AG04449 (cell line): ENCODE measurements at regions not wholly inside any gene's neighbourhood (a gene's known extent, or its start where the extent isn't known, plus 50 kb on each side); places are given as distances from the start of the nearest gene placed in this dataset.

Experiments
- CTCF ChIA-PET: fragments of 350-600 bp; formaldehyde crosslinking; extraction: SDS; loops from one replicate; lab custom pipeline; 2021; ENCODE audit warnings: antibody characterized with exemption; lab: Yijun Ruan, JAX
- POLR2A ChIA-PET: fragments of 400-600, 350-600 bp; formaldehyde crosslinking; extraction: SDS; loops from one replicate; lab custom pipeline; 2020; ENCODE audit warnings: antibody characterized with exemption, inconsistent platforms; lab: Yijun Ruan, JAX
- DNase-seq: peaks from one replicate; pipeline ENCODE4 v3.0.0-alpha.2; 2010; ENCODE audit warnings: low read depth, low spot score
- H3K4me3 ChIP-seq: 2 replicates; pipeline ENCODE4 v1.5.1; 2011; ENCODE audit warnings: low read depth, mild to moderate bottlenecking, control low read depth, low read length
- TF ChIP-seq, protein P1 (sequence below): IDR thresholded peaks from one replicate; pipeline ENCODE4 v1.5.1; 2011; ENCODE audit warnings: mild to moderate bottlenecking, moderate library complexity, low read length, control low read depth, inconsistent platforms; ENCODE audit not compliant: insufficient read depth; ENCODE audit errors: missing control alignments

DNA sequence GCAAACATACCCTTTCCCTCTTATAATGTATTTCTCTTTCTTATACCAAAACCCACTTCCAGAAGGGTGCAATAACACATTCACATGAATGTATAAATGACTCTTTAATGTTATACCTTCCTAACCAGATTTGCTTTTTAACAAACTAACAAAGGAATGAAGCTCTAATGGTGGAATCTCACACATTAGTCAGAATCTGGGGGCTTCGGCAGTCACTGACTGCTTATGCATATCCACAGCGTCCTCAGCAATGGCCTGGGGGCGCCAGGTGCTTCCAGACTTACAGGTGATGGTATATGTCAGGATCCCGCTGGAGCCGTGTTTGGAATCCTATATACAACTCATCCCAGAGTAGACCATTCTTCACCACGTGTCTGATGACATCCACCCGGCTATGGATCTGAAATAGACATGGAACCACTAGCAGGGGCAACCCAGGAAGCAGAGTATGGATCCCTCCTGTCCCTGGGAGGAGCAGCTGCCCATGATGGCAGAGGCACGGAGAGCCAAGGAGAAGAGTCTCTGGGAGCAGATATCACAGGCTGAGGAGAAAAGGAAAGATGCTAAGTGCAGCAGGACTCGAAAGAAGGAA lies 150.8 kb upstream of the RIPOR2 start:
- H3K4me3 ChIP-seq, result no peak overlapping the region
- DNase-seq, result no peak
- CTCF ChIA-PET, result interaction anchor here (2.8 kb wide), 1 partner anchor 16 kb away, joined by 8 read pairs; no protein-coding TSS in a partner anchor
- POLR2A ChIA-PET, result no interaction called here
- TF ChIP-seq, protein P1, sequence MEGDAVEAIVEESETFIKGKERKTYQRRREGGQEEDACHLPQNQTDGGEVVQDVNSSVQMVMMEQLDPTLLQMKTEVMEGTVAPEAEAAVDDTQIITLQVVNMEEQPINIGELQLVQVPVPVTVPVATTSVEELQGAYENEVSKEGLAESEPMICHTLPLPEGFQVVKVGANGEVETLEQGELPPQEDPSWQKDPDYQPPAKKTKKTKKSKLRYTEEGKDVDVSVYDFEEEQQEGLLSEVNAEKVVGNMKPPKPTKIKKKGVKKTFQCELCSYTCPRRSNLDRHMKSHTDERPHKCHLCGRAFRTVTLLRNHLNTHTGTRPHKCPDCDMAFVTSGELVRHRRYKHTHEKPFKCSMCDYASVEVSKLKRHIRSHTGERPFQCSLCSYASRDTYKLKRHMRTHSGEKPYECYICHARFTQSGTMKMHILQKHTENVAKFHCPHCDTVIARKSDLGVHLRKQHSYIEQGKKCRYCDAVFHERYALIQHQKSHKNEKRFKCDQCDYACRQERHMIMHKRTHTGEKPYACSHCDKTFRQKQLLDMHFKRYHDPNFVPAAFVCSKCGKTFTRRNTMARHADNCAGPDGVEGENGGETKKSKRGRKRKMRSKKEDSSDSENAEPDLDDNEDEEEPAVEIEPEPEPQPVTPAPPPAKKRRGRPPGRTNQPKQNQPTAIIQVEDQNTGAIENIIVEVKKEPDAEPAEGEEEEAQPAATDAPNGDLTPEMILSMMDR, result no peak

DNA sequence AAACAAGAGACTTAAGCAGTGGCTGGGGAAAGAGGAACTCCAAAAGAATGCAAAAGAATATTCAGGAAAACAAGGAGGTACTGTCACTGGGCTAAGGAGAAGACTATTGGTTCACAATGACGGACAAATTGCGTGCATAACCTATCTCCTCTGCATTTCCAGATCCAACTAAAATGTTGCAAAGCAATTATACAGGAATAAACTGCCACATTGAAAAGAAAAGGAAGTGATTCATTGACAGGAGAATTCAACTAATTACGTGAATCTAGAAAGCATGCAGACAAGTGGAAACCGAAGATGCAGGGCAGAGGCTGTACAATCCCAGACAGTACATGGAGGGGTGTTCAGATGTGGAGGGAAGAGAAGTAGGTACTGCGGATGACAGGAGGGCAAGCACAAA lies 152.8 kb upstream of the RIPOR2 start:
- TF ChIP-seq, protein P1, result no peak
- ChIA-PET CTCF (interaction anchor here (2.5 kb wide), 1 partner anchor 18 kb away, joined by 13 read pairs; no protein-coding TSS in a partner anchor), POLR2A (no interaction called here)
- H3K4me3 ChIP-seq, result no peak overlapping the region
- DNase-seq, result no peak

DNA sequence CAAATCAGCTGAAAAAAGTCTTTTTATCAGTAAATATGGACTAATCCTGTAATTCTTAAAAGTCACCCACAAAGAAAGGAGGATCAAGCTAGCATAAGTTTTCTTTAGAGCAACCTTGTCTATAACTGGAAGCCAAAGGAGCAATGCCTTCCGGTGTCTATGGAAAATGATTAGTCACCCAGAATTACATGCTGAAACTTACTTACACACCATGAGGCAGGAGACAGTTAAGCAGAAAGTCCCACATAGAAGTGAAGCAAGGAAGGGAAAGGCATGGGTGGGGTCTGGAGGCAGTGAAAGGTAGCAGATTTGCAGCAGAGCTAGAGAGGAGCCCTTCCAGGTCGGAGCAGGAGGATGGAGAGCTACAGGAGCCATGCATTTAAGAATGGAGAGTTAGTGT lies 153.7 kb upstream of the RIPOR2 start:
- H3K4me3 ChIP-seq, result no peak overlapping the region
- POLR2A ChIA-PET, result no interaction called here
- TF ChIP-seq, protein P1, result no peak
- CTCF ChIA-PET, result interaction anchor here (0.6 to 2.5 kb wide), 4 partner anchors 19 to 401 kb away, joined by 3 to 13 read pairs (median 3); no protein-coding TSS in a partner anchor
- no peak for DNase-seq

DNA sequence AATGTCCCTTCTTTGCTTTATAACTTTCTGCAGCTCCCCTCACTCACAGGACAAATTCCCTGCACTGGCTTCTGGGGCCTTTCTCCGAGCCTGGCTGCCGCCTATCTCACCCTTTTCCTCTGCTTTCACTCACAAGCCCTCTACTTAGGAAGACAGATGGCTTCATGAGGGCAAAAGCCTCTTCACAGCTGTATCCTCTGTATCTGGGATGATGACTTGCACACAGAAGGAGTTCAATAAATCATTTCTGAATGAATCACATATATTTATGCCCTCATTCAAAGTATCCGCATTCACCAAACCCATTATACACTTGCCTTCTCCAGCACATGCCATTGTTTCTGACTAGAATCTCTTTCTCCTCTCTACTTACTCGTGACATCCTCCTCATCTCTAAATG lies 159.0 kb upstream of the RIPOR2 start:
- TF ChIP-seq, protein P1, result no peak
- POLR2A ChIA-PET, result no interaction called here
- CTCF ChIA-PET, result interaction anchor here (0.9 to 1.5 kb wide), 3 partner anchors 24 to 103 kb away, joined by 3 to 6 read pairs (median 3); no protein-coding TSS in a partner anchor

DNA sequence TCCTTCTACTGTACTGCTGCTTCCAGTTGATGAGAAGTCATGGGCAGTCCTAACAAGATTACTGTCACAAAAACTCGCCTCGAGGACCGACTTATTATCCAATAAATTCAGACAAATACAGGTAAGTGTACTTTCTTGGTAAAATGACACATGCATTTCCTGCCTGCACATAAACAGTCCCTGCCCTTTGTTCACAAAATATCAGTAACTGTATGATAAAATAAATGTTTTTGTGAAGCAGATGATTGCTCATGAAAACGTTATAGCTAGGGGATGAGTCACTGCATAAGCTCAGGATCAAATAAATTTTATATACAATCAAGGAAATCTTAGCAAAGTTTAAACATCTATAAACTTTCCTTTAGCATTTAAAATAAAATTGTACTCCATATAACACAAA lies 164.5 kb upstream of the RIPOR2 start:
- no peak for DNase-seq
- no peak overlapping the region for H3K4me3 ChIP-seq
- CTCF ChIA-PET, result interaction anchor here (1.4 kb wide), 1 partner anchor 29 kb away, joined by 4 read pairs; no protein-coding TSS in a partner anchor
- TF ChIP-seq, protein P1, result no peak
- POLR2A ChIA-PET, result no interaction called here

More for the DNA sequence above, 159.0 kb upstream of the RIPOR2 start:
- H3K4me3 ChIP-seq, result no peak overlapping the region
- no peak for DNase-seq

DNA sequence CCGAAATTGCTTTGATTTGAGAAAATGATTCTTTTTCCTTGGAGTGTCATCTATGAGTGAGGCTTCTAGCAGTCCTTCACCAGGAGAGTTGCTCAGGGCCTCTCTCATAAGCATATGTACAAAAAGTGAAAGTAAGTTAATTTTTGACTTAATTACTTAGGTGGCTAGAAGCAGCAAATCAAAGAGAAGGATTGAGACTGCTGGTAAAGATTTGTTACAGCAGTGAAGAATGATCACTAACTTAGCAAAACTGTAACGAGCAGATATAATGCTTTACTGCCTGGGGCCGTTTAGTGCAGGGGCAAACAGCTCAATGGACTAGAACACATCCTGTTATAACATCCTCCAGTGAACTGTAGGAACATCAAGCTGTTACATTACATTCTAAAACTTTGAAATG lies 167.8 kb upstream of the RIPOR2 start:
- CTCF ChIA-PET, result interaction anchor here (0.8 kb wide), 1 partner anchor 33 kb away, joined by 3 read pairs; no protein-coding TSS in a partner anchor
- no peak overlapping the region for H3K4me3 ChIP-seq
- POLR2A ChIA-PET, result no interaction called here
- TF ChIP-seq, protein P1, result no peak
- DNase-seq, result no peak
